ENCODE measurements at regions not wholly inside any gene's neighbourhood (a gene's known extent, or its start where the extent isn't known, plus 50 kb on each side); places are given as distances from the start of the nearest gene placed in this dataset.

DNA sequence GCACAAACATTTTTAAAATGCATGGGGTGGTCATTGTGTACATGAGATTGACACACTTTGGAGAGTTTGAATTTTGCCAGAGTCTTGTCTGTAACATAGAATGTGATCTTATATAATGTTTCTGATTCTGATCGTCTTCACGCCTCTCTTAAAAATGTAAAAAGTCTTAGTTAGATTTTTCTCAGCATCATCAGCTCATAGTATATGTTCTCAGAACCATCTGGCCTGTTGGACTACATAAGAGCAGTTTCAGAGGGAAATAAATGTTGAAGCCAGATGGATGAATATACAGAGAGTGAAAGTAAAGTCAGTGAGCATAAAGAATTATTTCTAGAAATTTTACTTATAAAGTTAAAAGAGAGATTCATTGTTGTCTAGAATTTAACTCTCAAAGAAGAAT lies 789.9 kb upstream of the MIR17HG start:
- no peaks in the 10 kb centered on the region for H3K36me3 ChIP-seq
- DNase-seq (ENCODE audit: low spot score in 2 of 2), result no peak
- H3K4me3 ChIP-seq, result no peak overlapping the region
- intact Hi-C loops (cut with DNase I; ENCODE audit: low total_unique reads), result no loop called here
- H3K9me3 ChIP-seq, result no peaks in the 10 kb centered on the region
- H3K4me1 ChIP-seq, result no peaks in the 10 kb centered on the region
- TF ChIP-seq, protein P1, sequence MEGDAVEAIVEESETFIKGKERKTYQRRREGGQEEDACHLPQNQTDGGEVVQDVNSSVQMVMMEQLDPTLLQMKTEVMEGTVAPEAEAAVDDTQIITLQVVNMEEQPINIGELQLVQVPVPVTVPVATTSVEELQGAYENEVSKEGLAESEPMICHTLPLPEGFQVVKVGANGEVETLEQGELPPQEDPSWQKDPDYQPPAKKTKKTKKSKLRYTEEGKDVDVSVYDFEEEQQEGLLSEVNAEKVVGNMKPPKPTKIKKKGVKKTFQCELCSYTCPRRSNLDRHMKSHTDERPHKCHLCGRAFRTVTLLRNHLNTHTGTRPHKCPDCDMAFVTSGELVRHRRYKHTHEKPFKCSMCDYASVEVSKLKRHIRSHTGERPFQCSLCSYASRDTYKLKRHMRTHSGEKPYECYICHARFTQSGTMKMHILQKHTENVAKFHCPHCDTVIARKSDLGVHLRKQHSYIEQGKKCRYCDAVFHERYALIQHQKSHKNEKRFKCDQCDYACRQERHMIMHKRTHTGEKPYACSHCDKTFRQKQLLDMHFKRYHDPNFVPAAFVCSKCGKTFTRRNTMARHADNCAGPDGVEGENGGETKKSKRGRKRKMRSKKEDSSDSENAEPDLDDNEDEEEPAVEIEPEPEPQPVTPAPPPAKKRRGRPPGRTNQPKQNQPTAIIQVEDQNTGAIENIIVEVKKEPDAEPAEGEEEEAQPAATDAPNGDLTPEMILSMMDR (IDR thresholded peaks at IDR 0.05), result no peak
- TF ChIP-seq POLR2AphosphoS5 (IDR thresholded peaks at IDR 0.05), result no peak
- no peak for TF ChIP-seq POLR2A (IDR thresholded peaks at IDR 0.05)
- no peak overlapping the region for H3K27ac ChIP-seq
- no peaks in the 10 kb centered on the region for H3K27me3 ChIP-seq

DNA sequence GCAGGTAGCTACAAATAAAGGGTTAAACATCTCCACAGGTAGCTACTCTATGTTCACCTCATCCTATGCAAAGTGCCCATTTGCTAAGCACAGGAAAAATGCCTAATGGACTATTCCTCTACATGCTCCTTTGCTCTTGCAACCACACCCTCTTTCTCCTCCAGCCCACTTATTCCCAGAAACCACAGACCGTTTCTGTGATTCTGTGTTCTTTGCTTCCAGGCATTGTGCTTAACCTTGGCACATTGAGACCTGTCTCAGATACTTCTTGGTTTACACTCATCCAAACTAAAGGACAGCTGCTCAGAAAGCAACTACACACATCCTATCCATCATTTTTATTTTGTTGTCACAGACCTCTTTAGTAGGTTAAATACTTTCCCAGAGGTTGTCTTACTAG lies 785.0 kb upstream of the MIR17HG start:
- intact Hi-C loops (cut with DNase I; ENCODE audit: low total_unique reads), result no loop called here
- no peak for DNase-seq (ENCODE audit: low spot score in 2 of 2)
- Histone ChIP-seq H3K4me1 (no peaks in the 10 kb centered on the region), H3K4me3 (no peak overlapping the region), H3K9me3 (no peaks in the 10 kb centered on the region), H3K27ac (no peak overlapping the region), H3K27me3 (no peaks in the 10 kb centered on the region), H3K36me3 (no peaks in the 10 kb centered on the region)
- TF ChIP-seq POLR2A (IDR thresholded peaks at IDR 0.05) (no peak), POLR2AphosphoS5 (IDR thresholded peaks at IDR 0.05) (no peak)
- TF ChIP-seq, protein P1 (IDR thresholded peaks at IDR 0.05), result no peak

DNA sequence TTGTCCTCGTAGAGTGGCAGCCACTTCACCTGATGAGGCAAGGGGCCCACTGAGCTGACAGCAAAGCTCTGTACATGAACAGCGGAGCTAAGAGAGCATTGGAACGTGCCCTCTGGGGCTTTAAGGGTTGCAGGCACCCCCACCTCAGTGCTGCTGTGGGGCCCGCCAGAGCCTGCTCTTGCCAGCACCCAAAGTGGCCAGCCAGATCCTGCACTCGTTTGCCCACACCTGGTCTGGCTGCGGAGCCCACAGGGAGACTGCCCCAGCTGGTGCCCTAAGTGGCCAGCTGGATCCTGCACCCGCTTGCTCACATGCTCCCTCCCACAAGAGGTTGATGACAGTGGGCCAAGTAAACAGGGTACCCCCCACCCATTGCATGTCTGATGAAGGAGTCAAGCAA lies 783.4 kb upstream of the MIR17HG start:
- no peak for TF ChIP-seq POLR2AphosphoS5 (IDR thresholded peaks at IDR 0.05)
- no peak for TF ChIP-seq POLR2A (IDR thresholded peaks at IDR 0.05)
- Histone ChIP-seq H3K27ac (no peak overlapping the region), H3K9me3 (no peaks in the 10 kb centered on the region), H3K4me1 (no peaks in the 10 kb centered on the region), H3K4me3 (no peak overlapping the region), H3K36me3 (no peaks in the 10 kb centered on the region), H3K27me3 (no peaks in the 10 kb centered on the region)
- intact Hi-C loops (cut with DNase I; ENCODE audit: low total_unique reads), result no loop called here
- DNase-seq (ENCODE audit: low spot score in 2 of 2), result no peak

DNA sequence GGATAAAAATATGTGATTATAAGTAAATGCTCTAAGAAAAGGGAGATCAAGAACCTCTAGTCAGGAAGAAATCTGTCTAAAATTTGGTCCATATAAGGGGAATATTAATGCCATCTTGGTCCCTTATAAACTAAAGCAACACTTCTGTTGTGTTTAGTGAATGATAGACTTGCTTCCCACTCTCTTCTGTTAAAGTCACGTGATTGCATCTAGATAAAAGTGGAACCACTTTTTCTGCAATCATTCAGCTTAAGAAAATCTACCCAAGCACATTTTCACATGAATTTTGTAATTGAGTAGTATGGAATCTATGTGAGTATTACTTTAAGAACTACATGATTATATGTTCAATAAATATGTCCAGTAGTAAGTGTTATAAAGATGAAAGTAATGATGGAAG lies 782.9 kb upstream of the MIR17HG start:
- no peaks in the 10 kb centered on the region for H3K4me1 ChIP-seq
- intact Hi-C loops (cut with DNase I; ENCODE audit: low total_unique reads), result no loop called here
- no peak for DNase-seq (ENCODE audit: low spot score in 2 of 2)
- no peaks in the 10 kb centered on the region for H3K27me3 ChIP-seq
- no peak overlapping the region for H3K4me3 ChIP-seq
- TF ChIP-seq POLR2AphosphoS5 (IDR thresholded peaks at IDR 0.05) (no peak), POLR2A (IDR thresholded peaks at IDR 0.05) (no peak)
- TF ChIP-seq, protein P1 (IDR thresholded peaks at IDR 0.05), result no peak
- no peaks in the 10 kb centered on the region for H3K9me3 ChIP-seq
- no peaks in the 10 kb centered on the region for H3K36me3 ChIP-seq
- H3K27ac ChIP-seq, result no peak overlapping the region

DNA sequence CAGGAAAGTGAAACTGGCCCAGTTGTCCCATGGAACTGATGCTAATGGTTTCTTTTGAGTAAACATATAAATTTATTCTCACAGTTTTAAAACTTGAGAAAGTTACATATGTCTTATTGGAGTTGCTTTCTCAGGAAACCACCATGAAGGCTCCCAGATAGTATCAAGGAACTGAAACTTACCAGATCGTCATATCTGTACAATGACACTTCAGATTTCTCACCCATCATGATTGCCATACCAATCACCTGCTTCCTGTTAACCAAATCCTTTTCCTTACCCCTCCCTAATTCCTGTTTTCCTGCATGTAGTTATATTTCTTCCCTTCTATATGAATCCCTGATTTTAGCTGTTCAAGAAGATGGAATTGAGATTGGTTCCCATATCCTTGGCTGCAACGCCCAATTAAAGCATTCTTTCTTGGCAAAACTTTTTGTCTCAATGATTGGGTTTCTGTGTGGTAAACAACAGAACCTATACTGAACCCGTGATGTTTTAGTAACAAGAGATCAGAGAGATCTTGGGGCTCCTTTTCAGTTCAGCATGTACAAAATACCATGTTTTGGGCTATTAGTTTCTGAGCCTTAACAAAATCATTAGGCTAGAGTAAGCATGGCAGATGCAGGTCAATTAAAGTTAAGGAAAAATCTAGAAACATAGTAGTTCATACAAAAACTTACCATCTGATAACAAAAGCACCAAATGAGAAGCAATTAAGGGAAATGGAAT lies 781.3 kb upstream of the MIR17HG start:
- no peak overlapping the region for H3K4me3 ChIP-seq
- no peak for DNase-seq (ENCODE audit: low spot score in 2 of 2)
- no peaks in the 10 kb centered on the region for H3K27me3 ChIP-seq
- H3K27ac ChIP-seq, result no peak overlapping the region
- TF ChIP-seq, protein P1 (IDR thresholded peaks at IDR 0.05), result no peak
- TF ChIP-seq POLR2A (IDR thresholded peaks at IDR 0.05) (no peak), POLR2AphosphoS5 (IDR thresholded peaks at IDR 0.05) (no peak)
- no peaks in the 10 kb centered on the region for H3K36me3 ChIP-seq
- intact Hi-C loops (cut with DNase I; ENCODE audit: low total_unique reads), result no loop called here
- H3K4me1 ChIP-seq, result no peaks in the 10 kb centered on the region
- H3K9me3 ChIP-seq, result no peaks in the 10 kb centered on the region
